ENCODE measurements at regions not wholly inside any gene's neighbourhood (a gene's known extent, or its start where the extent isn't known, plus 50 kb on each side); places are given as distances from the start of the nearest gene placed in this dataset.

- H3K27ac ChIP-seq = peak overlapping the region in 1 of 4 donors; percentile 49
- no peaks in the 10 kb centered on the region for H3K36me3 ChIP-seq
- no peaks in the 10 kb centered on the region for H3K27me3 ChIP-seq
- no peaks in the 10 kb centered on the region for H3K9me3 ChIP-seq
- H3K4me1 ChIP-seq = peaks cover 0 to 5% (median 0%) of the 10 kb centered on the region in 3 donors
- 96 to 100% methylated on average over 3 to 4 of the region's 6 CpGs for WGBS, 2 donors (ENCODE audit: low coverage in 1 of 2)
- no peak for ATAC-seq
- H3K4me3 ChIP-seq = no peak overlapping the region
- TF ChIP-seq CTCF (IDR thresholded peaks at IDR 0.05) = no peak
These were observed 220.3 kb upstream of the ZNF32 start for GRCh38 chr10:43868952-43869351.

GRCh38 chr10:43867667-43868565 lies 219.2 kb upstream of the ZNF32 start:
- Histone ChIP-seq H3K4me3 (no peak overlapping the region), H3K27me3 (no peaks in the 10 kb centered on the region)
- WGBS, 2 donors (ENCODE audit: low coverage in 1 of 2) = 85 to 87% methylated on average over 7 to 11 of the region's 16 CpGs

GRCh38 chr10:43867113-43867512 lies 218.4 kb upstream of the ZNF32 start:
- Histone ChIP-seq H3K36me3 (no peaks in the 10 kb centered on the region), H3K27ac (no peak overlapping the region), H3K4me3 (no peak overlapping the region), H3K27me3 (no peaks in the 10 kb centered on the region), H3K9me3 (no peaks in the 10 kb centered on the region), H3K4me1 (peaks cover 0 to 6% (median 4%) of the 10 kb centered on the region in 3 donors)
- TF ChIP-seq EP300 (IDR thresholded peaks at IDR 0.05) (no peak), POLR2A (IDR thresholded peaks at IDR 0.05) (no peak), POLR2AphosphoS5 (IDR thresholded peaks at IDR 0.05) (no peak), CTCF (IDR thresholded peaks at IDR 0.05) (no peak)
- WGBS, 2 donors (ENCODE audit: low coverage in 1 of 2) = 98% methylated on average over 5 of the region's 7 CpGs; no CpG with 5 or more reads in 1 of the 2 donors
- no peak for ATAC-seq

More at GRCh38 chr10:43867667-43868565, 219.2 kb upstream of the ZNF32 start:
- no peaks in the 10 kb centered on the region for H3K9me3 ChIP-seq
- no peak for TF ChIP-seq POLR2AphosphoS5 (IDR thresholded peaks at IDR 0.05)
- TF ChIP-seq POLR2A (IDR thresholded peaks at IDR 0.05) = no peak
- TF ChIP-seq EP300 (IDR thresholded peaks at IDR 0.05) = no peak
- TF ChIP-seq CTCF (IDR thresholded peaks at IDR 0.05) = no peak
- H3K36me3 ChIP-seq = no peaks in the 10 kb centered on the region
- no peak for ATAC-seq
- peak overlapping the region in 2 of 4 donors; percentile 2 to 29 for H3K27ac ChIP-seq
- peaks cover 0 to 6% (median 4%) of the 10 kb centered on the region in 3 donors for H3K4me1 ChIP-seq

- no peak overlapping the region for H3K4me3 ChIP-seq
- H3K27ac ChIP-seq = no peak overlapping the region
- 77% methylated on average over 6 of the region's 6 CpGs; no CpG with 5 or more reads in 1 of the 2 donors for WGBS, 2 donors (ENCODE audit: low coverage in 1 of 2)
- no peak for ATAC-seq
- H3K4me1 ChIP-seq = peaks cover 0 to 6% (median 4%) of the 10 kb centered on the region in 3 donors
- no peaks in the 10 kb centered on the region for H3K36me3 ChIP-seq
- no peaks in the 10 kb centered on the region for H3K27me3 ChIP-seq
- no peaks in the 10 kb centered on the region for H3K9me3 ChIP-seq
- TF ChIP-seq POLR2A (IDR thresholded peaks at IDR 0.05) (no peak), POLR2AphosphoS5 (IDR thresholded peaks at IDR 0.05) (no peak), EP300 (IDR thresholded peaks at IDR 0.05) (no peak), CTCF (IDR thresholded peaks at IDR 0.05) (no peak)
These were observed 218.0 kb upstream of the ZNF32 start for GRCh38 chr10:43866712-43867111.

Data from gastroesophageal sphincter (tissue), 4 donors.